ENCODE measurements at regions not wholly inside any gene's neighbourhood (a gene's known extent, or its start where the extent isn't known, plus 50 kb on each side); places are given as distances from the start of the nearest gene placed in this dataset.

GRCh38 chr10:78348411-78349164 is 314.9 kb downstream of the RPS24 start:
- no peak for DNase-seq

GRCh38 chr10:78349165-78349516 is 315.5 kb downstream of the RPS24 start:
- no peak for DNase-seq

- no peak for DNase-seq
These were observed 316.4 kb downstream of the RPS24 start for GRCh38 chr10:78349911-78350663.

- DNase-seq, result no peak
These were observed 317.6 kb downstream of the RPS24 start for GRCh38 chr10:78351283-78351682.

GRCh38 chr10:78351809-78352208 is 318.1 kb downstream of the RPS24 start:
- DNase-seq, result no peak

- no peak for DNase-seq
These were observed 320.0 kb downstream of the RPS24 start for GRCh38 chr10:78353636-78354035.

- DNase-seq, result no peak
These were observed 320.4 kb downstream of the RPS24 start for GRCh38 chr10:78354101-78354500.

GRCh38 chr10:78356291-78356900 is 322.7 kb downstream of the RPS24 start:
- DNase-seq, result no peak

- no peak for DNase-seq
These were observed 323.7 kb downstream of the RPS24 start for GRCh38 chr10:78357141-78358063.

GRCh38 chr10:78358351-78358750 is 324.7 kb downstream of the RPS24 start:
- no peak for DNase-seq

- DNase-seq, result no peak
These were observed 325.3 kb downstream of the RPS24 start for GRCh38 chr10:78358982-78359381.

GRCh38 chr10:78359640-78360091 is 326.0 kb downstream of the RPS24 start:
- no peak for DNase-seq

- DNase-seq, result no peak
These were observed 326.6 kb downstream of the RPS24 start for GRCh38 chr10:78360284-78360683.

GRCh38 chr10:78361031-78361430 is 327.4 kb downstream of the RPS24 start:
- DNase-seq, result no peak

- no peak for DNase-seq
These were observed 328.9 kb downstream of the RPS24 start for GRCh38 chr10:78362406-78363022.

- DNase-seq, result no peak
These were observed 329.5 kb downstream of the RPS24 start for GRCh38 chr10:78363190-78363589.

GRCh38 chr10:78365694-78366093 is 332.0 kb downstream of the RPS24 start:
- DNase-seq, result no peak

GRCh38 chr10:78366663-78367411 is 333.2 kb downstream of the RPS24 start:
- no peak for DNase-seq

- DNase-seq, result no peak
These were observed 334.1 kb downstream of the RPS24 start for GRCh38 chr10:78367751-78368150.

- DNase-seq, result no peak
These were observed 337.5 kb downstream of the RPS24 start for GRCh38 chr10:78371136-78371535.

GRCh38 chr10:78372806-78373205 is 339.1 kb downstream of the RPS24 start:
- DNase-seq, result no peak
